Stimulated activated CD4-positive, alpha-beta T cell treated with anti-CD3 and anti-CD28 coated beads, TNF-alpha, amount 100 ng/mL, for 48 hours (primary cell): ENCODE measurements at regions not wholly inside any gene's neighbourhood (a gene's known extent, or its start where the extent isn't known, plus 50 kb on each side); places are given as distances from the start of the nearest gene placed in this dataset.

ENCODE experiments used
- DNase-seq, 3 donors: peaks; one replicate each; pipeline ENCODE4 v3.0.0-alpha.2; 2020; ENCODE audit warnings: low read depth in 3 of 3

- DNase-seq, result no peak
Observed at GRCh38 chr1:58143972-58144697, 402.4 kb downstream of the OMA1 start.

- no peak for DNase-seq
Observed at GRCh38 chr1:58136387-58136786, 410.1 kb downstream of the OMA1 start.

GRCh38 chr1:58135821-58136321 is 410.7 kb downstream of the OMA1 start:
- DNase-seq, result no peak

- no peak for DNase-seq
Observed at GRCh38 chr1:58133562-58133961, 413.0 kb downstream of the OMA1 start.

GRCh38 chr1:58123051-58123450 is 423.5 kb downstream of the OMA1 start:
- DNase-seq, result no peak

GRCh38 chr1:58119971-58120370 is 426.6 kb downstream of the OMA1 start:
- DNase-seq, result no peak

GRCh38 chr1:58116284-58116683 is 430.2 kb downstream of the OMA1 start:
- no peak for DNase-seq

GRCh38 chr1:58109646-58110200 is 436.8 kb downstream of the OMA1 start:
- DNase-seq, result no peak

GRCh38 chr1:58108783-58109182 is 437.7 kb downstream of the OMA1 start:
- no peak for DNase-seq

GRCh38 chr1:58107943-58108342 is 438.6 kb downstream of the OMA1 start:
- no peak for DNase-seq

GRCh38 chr1:58104960-58105359 is 441.6 kb downstream of the OMA1 start:
- DNase-seq, result no peak

- no peak for DNase-seq
Observed at GRCh38 chr1:58096714-58097113, 449.8 kb downstream of the OMA1 start.

- no peak for DNase-seq
Observed at GRCh38 chr1:58095183-58095582, 451.3 kb downstream of the OMA1 start.

GRCh38 chr1:58094221-58094620 is 452.3 kb downstream of the OMA1 start:
- DNase-seq, result no peak

- DNase-seq, result no peak
Observed at GRCh38 chr1:58090640-58091039, 455.9 kb downstream of the OMA1 start.

GRCh38 chr1:58089898-58090534 is 456.5 kb downstream of the OMA1 start:
- DNase-seq, result no peak

GRCh38 chr1:58084266-58084665 is 462.3 kb downstream of the OMA1 start:
- DNase-seq, result no peak

GRCh38 chr1:58082596-58082995 is 463.9 kb downstream of the OMA1 start:
- no peak for DNase-seq

- DNase-seq, result no peak
Observed at GRCh38 chr1:58076258-58076657, 470.3 kb downstream of the OMA1 start.

- DNase-seq, result no peak
Observed at GRCh38 chr1:58075188-58075578, 471.3 kb downstream of the OMA1 start.

- no peak for DNase-seq
Observed at GRCh38 chr1:58072450-58072849, 474.1 kb downstream of the OMA1 start.

- no peak for DNase-seq
Observed at GRCh38 chr1:58067082-58067481, 479.4 kb downstream of the OMA1 start.

- no peak for DNase-seq
Observed at GRCh38 chr1:58065520-58065919, 481.0 kb downstream of the OMA1 start.
